SU-DHL-6 (cell line): ENCODE measurements at regions not wholly inside any gene's neighbourhood (a gene's known extent, or its start where the extent isn't known, plus 50 kb on each side); places are given as distances from the start of the nearest gene placed in this dataset.
"Not testable (repeated sequence)": the region's sequence is repeated elsewhere in the genome, so short reads cannot be mapped to it uniquely, and the experiment has no call there.

ENCODE experiments used
- H2AFZ ChIP-seq: fragments of 200-600 bp; sonication (generic); 2 replicates; pipeline ENCODE4 v1.6.1; 2014; ENCODE audit warnings: low read depth, mild to moderate bottlenecking, moderate library complexity, mixed read lengths, antibody characterized with exemption, low read length; ENCODE audit not compliant: severe bottlenecking
- H3F3A ChIP-seq: fragments of 200-600 bp; shearing (Covaris generic); 2 replicates; pipeline ENCODE4 v1.6.0; 2016; ENCODE audit warnings: antibody characterized with exemption, mild to moderate bottlenecking; ENCODE audit not compliant: insufficient read depth
- H3K27ac ChIP-seq: fragments of 200-600 bp; sonication (generic); 2 replicates; pipeline ENCODE4 v1.5.1; 2016; ENCODE audit warnings: low read depth, mild to moderate bottlenecking, low read length, moderate library complexity, mixed read lengths
- H3K27me3 ChIP-seq: fragments of 200-600 bp; sonication (generic), shearing (Covaris generic); 2 replicates; pipeline ENCODE4 v1.6.0; 2014; ENCODE audit warnings: mild to moderate bottlenecking, low read length
- H3K36me3 ChIP-seq: fragments of 200-600 bp; sonication (generic); 2 replicates; pipeline ENCODE4 v1.6.1; 2014; ENCODE audit warnings: mild to moderate bottlenecking, low read length, mixed read lengths
- H3K4me2 ChIP-seq: fragments of 300-600, 200-600 bp; shearing (Covaris generic), sonication (generic); 2 replicates; pipeline ENCODE4 v1.6.0; 2014; ENCODE audit warnings: low read length, low read depth, mild to moderate bottlenecking; ENCODE audit not compliant: poor library complexity, severe bottlenecking
- H3K4me3 ChIP-seq: fragments of 200-600 bp; sonication (generic); 2 replicates; pipeline ENCODE4 v1.5.1; 2014; ENCODE audit warnings: antibody characterized with exemption, low read length, mild to moderate bottlenecking, mixed read lengths; ENCODE audit not compliant: insufficient read depth, poor library complexity, severe bottlenecking
- H3K79me2 ChIP-seq: fragments of 200-600 bp; sonication (generic); 2 replicates; pipeline ENCODE4 v1.6.1; 2014; ENCODE audit warnings: mild to moderate bottlenecking, low read length, moderate library complexity; ENCODE audit not compliant: insufficient read depth
- H3K9ac ChIP-seq: fragments of 200-600 bp; sonication (generic); 2 replicates; pipeline ENCODE4 v1.7.0; 2014; ENCODE audit warnings: mild to moderate bottlenecking, low read length
- H3K9me2 ChIP-seq: fragments of 200-600 bp; sonication (generic); replicated peaks from 2 replicates; pipeline ENCODE4 v1.6.1; 2014; ENCODE audit warnings: low read length; ENCODE audit not compliant: insufficient read depth
- H3K9me3 ChIP-seq: fragments of 200-600 bp; sonication (generic); 2 replicates; pipeline ENCODE4 v1.6.1; 2014; ENCODE audit warnings: low read length, mixed read lengths; ENCODE audit not compliant: insufficient read depth
- H4K20me1 ChIP-seq: fragments of 200-600 bp; sonication (generic); 2 replicates; pipeline ENCODE4 v1.6.1; 2014; ENCODE audit warnings: low read depth, mild to moderate bottlenecking, antibody characterized with exemption, low read length, moderate library complexity, mixed read lengths
- CTCF ChIP-seq: fragments of 200-600 bp; sonication (generic); IDR thresholded peaks from one replicate; pipeline ENCODE4 v1.5.1; 2017; ENCODE audit warnings: antibody characterized with exemption, mild to moderate bottlenecking, low read length, moderate library complexity; ENCODE audit not compliant: insufficient read depth, poor library complexity, severe bottlenecking
- EZH2phosphoT487 ChIP-seq: fragments of 200-600 bp; sonication (generic), shearing (Covaris generic); conservative IDR thresholded peaks from 2 replicates; pipeline ENCODE4 v1.6.1; 2018; ENCODE audit warnings: mild to moderate bottlenecking, antibody characterized with exemption, low read length, moderate library complexity, mixed read lengths

- no peaks in the 10 kb centered on the region for H4K20me1 ChIP-seq
- H3K4me2 ChIP-seq = no peak overlapping the region
- H3K79me2 ChIP-seq = no peaks in the 10 kb centered on the region
- no peak overlapping the region for H3K4me3 ChIP-seq
- H3K9me2 ChIP-seq = no peaks in the 10 kb centered on the region
- no peak overlapping the region for H3K27ac ChIP-seq
- H3K27me3 ChIP-seq = no peaks in the 10 kb centered on the region
- H3K9ac ChIP-seq = no peak overlapping the region
- peaks cover 17% of the 10 kb centered on the region; the same call in 1 of the 2 replicates for H3K9me3 ChIP-seq
- no peaks in the 10 kb centered on the region for H3K36me3 ChIP-seq
- H3F3A ChIP-seq = no peaks in the 10 kb centered on the region
- H2AFZ ChIP-seq = no peak overlapping the region
- no peak for TF ChIP-seq CTCF
- no peak for TF ChIP-seq EZH2phosphoT487
Observed at GRCh38 chr3:26089249-26089648, 299.4 kb downstream of the OXSM start.

GRCh38 chr3:26090589-26090988, 300.7 kb downstream of the OXSM start:
- no peaks in the 10 kb centered on the region for H3K27me3 ChIP-seq
- H4K20me1 ChIP-seq = no peaks in the 10 kb centered on the region
- no peak overlapping the region for H3K4me3 ChIP-seq
- H3F3A ChIP-seq = no peaks in the 10 kb centered on the region
- H3K9me2 ChIP-seq = no peaks in the 10 kb centered on the region
- no peak overlapping the region for H3K4me2 ChIP-seq
- H3K36me3 ChIP-seq = no peaks in the 10 kb centered on the region
- TF ChIP-seq EZH2phosphoT487 = no peak
- TF ChIP-seq CTCF = no peak
- peaks cover 17% of the 10 kb centered on the region; the same call in 1 of the 2 replicates for H3K9me3 ChIP-seq
- H2AFZ ChIP-seq = no peak overlapping the region
- H3K9ac ChIP-seq = no peak overlapping the region
- no peaks in the 10 kb centered on the region for H3K79me2 ChIP-seq
- no peak overlapping the region for H3K27ac ChIP-seq

- Histone ChIP-seq H3F3A (no peaks in the 10 kb centered on the region), H3K79me2 (no peaks in the 10 kb centered on the region), H3K9ac (no peak overlapping the region), H3K27me3 (no peaks in the 10 kb centered on the region), H3K4me3 (no peak overlapping the region), H3K9me3 (peaks cover 17% of the 10 kb centered on the region; the same call in 1 of the 2 replicates), H3K4me2 (no peak overlapping the region), H2AFZ (no peak overlapping the region), H3K36me3 (no peaks in the 10 kb centered on the region), H4K20me1 (no peaks in the 10 kb centered on the region), H3K9me2 (no peaks in the 10 kb centered on the region), H3K27ac (no peak overlapping the region)
- TF ChIP-seq CTCF (no peak), EZH2phosphoT487 (no peak)
Observed at GRCh38 chr3:26091096-26091495, 301.2 kb downstream of the OXSM start.

GRCh38 chr3:26091626-26092025, 301.7 kb downstream of the OXSM start:
- H3K79me2 ChIP-seq = no peaks in the 10 kb centered on the region
- H3K9me3 ChIP-seq = peaks cover 17% of the 10 kb centered on the region; the same call in 1 of the 2 replicates
- H3K36me3 ChIP-seq = no peaks in the 10 kb centered on the region
- H3K4me2 ChIP-seq = no peak overlapping the region
- no peaks in the 10 kb centered on the region for H3K27me3 ChIP-seq
- H3K9me2 ChIP-seq = no peaks in the 10 kb centered on the region
- no peaks in the 10 kb centered on the region for H3F3A ChIP-seq
- TF ChIP-seq EZH2phosphoT487 = no peak
- TF ChIP-seq CTCF = no peak
- H4K20me1 ChIP-seq = no peaks in the 10 kb centered on the region
- H3K27ac ChIP-seq = no peak overlapping the region
- H2AFZ ChIP-seq = no peak overlapping the region
- H3K4me3 ChIP-seq = no peak overlapping the region
- H3K9ac ChIP-seq = no peak overlapping the region

- H3K79me2 ChIP-seq, H3K9ac ChIP-seq, H3K4me3 ChIP-seq, H3K4me2 ChIP-seq, H2AFZ ChIP-seq, H3K27me3 ChIP-seq, H3K9me2 ChIP-seq, H3K36me3 ChIP-seq, H3K27ac ChIP-seq, H3F3A ChIP-seq, H4K20me1 ChIP-seq, H3K9me3 ChIP-seq: not testable (repeated sequence)
Observed at GRCh38 chr3:26097111-26097510, 307.2 kb downstream of the OXSM start.
